HK-2 (cell line): ENCODE measurements at regions not wholly inside any gene's neighbourhood (a gene's known extent, or its start where the extent isn't known, plus 50 kb on each side); places are given as distances from the start of the nearest gene placed in this dataset.
"Not testable (repeated sequence)": the region's sequence is repeated elsewhere in the genome, so short reads cannot be mapped to it uniquely, and the experiment has no call there.

Experiments used
- DNase-seq: peaks from one replicate; pipeline ENCODE4 v3.0.0-alpha.2; 2018; ENCODE audit not compliant: unreplicated experiment

DNA sequence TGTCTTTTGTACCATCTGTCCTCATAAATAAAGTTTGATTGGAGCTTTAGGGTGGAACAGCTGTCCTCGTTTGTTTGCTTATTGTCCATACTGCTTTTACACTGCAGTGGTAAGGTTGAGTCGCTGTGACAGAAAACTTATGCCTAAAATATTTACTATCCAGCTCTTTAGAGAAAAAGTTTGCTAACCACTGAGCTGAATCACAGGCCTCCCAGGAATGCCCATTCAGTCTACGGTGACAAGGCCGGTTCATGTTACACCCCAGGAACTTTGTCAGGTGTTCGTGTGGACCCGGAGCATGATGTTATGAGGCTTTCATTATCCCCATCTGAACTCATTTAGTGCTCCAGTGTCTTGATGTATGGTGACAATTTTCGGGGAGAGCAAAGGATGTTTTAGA lies 401.1 kb downstream of the SAMD5 start:
- no peak for DNase-seq

DNA sequence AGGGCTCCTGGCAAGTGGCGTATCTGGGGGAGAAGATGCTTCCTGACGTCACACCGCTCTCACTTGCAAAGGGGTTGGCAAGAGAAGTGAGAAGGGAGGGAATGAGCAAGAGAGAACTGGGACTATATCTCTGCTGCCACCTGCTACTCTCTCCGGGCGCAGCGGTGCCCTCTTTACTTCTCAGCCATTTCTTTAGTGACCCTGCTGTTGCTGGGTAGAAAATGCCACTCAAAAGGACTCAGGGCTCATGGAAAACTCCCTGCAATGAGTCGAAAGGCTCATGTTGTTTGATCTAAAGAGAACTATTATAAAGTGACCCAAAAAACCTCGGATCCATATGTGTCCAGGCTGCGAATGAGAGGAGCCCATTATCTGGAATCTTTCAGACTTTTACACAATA lies 401.8 kb downstream of the SAMD5 start:
- no peak for DNase-seq

DNA sequence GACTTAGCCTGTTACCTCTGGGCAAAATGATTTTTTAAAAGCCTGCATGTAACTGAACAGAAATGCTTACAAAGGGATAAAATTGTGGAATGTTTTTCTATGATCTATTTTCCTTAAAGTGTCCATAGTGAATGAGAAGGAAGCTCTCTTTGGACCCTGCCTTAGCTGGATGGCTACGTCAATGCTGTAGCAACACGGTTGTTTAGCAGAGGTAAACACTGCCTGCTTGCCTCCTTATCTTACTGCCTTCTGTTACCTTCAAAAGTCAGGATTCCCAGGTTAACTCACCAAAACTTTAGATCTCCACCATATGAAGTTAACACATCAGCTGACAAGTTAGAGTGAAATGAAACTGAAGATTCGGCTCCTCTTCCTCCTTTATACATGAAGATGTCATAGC lies 402.6 kb downstream of the SAMD5 start:
- DNase-seq: no peak

DNA sequence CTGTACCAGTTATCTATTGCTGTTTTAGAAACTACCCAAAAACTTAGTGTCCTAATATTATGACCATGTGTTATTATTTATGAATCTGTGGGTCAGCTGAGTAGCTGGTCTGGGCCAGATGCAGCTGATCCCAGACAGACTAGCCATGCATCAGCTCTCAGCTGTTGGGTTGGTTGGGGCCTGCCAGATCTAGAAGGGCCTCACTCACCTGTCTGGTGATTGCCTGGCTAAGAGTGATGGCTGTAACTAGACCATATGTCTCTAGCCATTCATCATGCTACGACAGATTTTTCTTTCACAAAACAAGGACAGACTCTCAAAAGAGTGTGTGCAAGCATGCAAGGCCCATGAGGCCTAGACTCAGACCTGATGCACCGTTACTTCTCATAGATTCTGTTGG lies 403.2 kb downstream of the SAMD5 start:
- no peak for DNase-seq

DNA sequence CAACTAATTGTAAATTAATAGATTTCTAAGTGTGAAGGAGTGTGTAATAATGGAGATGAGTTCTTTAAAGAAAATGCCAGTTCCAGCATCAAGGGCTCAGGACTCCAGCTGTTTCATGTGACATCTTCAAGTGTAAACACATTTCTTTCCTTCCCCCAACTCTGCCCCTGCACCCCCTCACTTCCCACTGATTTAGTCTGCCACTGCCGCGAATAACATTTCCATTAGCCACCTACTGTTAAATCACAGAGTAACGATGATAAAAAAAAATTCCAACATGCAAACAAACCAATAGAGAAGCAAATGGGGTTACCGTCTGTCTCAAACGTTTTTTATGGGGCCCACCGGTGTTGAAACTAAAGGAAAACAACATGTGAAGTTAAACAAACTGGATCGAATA lies 414.3 kb downstream of the SAMD5 start:
- DNase-seq: no peak

DNA sequence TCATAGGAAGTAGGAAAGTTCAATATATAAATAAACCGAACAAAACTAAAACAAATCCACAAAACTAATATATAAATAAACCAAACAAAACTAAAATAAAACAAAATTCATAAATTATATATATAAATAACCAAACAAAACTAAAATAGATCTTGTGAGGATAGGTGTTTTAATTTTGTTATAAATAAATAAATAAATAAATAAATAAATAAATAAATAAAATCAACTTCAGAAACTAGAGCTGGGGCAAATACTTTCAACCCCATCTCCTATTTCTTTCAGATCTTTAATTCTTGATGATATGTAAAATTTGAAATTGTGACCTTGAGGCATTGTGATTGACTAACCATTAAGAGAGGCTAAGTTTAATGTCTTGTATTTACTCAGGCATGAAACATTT lies 416.1 kb downstream of the SAMD5 start:
- no peak for DNase-seq

DNA sequence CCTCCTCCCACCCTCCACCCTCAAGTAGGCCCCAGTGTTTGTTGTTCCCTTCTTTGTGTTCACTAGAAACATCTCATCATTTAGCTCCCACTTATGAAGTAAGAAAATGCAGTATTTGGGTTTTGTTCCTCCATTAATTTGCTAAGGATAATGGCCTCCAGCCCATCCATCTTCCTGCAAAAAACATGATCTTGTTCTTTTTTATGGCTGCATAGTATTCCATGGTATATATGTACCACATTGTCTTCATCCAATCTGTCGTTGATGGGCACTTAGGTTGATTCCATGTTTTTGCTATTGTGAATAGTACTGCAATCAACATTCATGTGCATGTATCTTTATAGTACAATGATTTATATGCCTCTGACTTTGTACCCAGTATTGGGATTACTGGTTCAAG lies 416.8 kb upstream of the SASH1 start:
- DNase-seq: no peak

DNA sequence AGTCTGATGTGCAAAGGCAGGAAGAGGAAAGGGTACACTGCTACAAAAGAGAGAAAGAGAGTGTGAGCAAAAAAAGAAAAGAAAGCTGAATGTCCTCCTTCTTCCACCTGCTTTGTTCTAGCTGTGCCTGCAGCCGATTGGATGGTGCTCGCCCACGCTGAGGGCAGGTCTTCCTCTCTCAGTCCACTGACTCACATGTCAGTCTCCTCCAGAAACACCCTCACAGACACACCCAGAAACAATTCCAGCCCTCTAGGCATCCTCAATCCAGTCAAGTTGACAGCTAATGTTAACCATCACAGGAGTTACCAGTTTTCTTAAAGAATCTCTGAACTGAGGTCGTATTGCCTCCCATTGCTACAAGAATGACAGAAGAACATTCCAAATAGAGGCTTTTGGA lies 411.9 kb upstream of the SASH1 start:
- no peak for DNase-seq

DNA sequence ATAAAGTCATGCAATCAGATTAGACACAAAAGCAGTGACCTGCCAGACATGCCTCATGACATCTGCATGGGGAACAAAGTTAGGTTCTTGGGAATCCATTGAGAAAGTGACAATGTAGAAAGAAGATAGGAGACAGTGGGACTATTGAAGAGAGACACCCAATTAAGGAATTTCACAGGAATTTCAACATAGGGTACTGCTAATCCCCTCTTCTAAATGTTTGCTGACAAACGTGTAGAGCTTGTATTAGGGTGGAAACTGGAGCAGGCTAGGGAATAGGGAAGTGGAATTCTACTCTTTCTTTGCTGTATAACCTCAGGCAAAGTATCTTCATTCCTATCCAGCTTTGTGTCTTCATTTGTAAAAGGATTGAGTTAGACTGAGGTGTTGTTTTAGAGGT lies 409.4 kb upstream of the SASH1 start:
- no peak for DNase-seq

DNA sequence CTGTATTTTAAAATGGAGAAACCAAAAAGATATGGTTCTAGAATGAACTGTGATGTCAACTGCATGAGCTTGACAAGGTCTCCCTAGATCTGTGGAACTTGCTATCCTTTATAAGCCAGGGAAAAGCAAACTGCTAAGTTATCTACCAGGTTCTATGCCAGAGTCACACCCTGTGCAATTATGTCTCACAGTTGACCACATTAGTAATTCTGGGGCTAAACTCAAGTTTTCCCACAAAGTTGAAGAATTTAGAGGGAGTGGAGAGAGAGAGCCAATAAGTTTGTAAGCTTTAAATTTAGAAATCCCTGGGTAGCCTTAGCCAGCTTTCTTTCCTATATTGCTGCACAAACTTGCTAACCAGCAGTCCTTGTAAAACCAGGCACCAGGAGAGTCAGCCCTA lies 407.0 kb upstream of the SASH1 start:
- DNase-seq: no peak

DNA sequence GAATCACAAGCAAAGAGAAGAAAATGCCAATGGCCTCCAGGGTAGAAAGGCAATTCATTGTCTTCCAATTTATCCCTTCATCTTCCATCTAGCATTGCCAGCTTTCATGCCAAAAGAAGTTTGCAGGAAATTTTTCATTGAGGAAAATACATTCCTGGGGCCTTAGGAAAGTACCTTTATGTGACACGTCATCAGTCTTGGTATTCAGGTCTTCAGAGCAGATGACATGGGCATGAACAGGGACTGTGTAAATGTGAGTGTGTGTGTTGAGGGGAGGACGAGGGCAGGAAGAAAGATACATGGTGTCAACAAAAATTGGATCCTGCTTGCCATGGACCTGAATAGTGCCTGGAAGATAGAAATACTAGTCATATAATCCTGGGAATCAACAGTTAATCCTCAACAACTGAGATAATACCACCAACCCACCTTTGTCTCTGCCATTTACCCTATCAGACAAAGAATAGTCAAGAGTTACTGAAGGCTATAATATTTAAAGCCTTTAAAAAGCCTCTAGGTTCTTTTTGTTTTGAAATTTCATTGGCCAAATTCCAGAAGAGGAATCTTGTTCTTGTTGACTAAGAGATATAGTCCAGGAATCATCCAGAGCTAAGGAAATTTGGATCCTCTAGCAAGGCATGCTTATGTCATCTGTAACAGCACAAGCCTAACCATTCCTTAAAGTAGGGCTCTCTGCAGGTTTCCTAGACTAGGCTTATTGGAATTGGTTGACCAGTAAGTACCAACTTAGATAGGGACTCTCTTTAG lies 405.8 kb upstream of the SASH1 start:
- no peak for DNase-seq

DNA sequence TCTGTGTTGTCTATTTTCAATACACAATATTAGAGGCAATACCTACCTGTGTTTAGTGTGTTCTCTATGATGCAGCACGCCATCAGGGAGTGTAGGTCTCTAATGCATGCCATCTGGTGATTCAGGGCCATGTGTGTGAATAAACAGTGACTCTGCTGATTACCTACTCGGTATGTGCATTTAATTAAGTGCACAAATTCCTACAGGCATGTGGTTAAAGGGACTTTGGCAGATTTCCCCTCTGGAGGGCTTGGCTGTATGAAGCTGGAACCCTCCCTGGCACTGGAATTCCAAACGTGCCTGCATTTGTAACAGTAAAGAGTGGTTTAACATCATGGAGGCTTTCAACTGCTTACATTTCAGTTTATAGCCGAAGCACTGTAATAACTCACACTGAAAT lies 401.5 kb upstream of the SASH1 start:
- DNase-seq: no peak

DNA sequence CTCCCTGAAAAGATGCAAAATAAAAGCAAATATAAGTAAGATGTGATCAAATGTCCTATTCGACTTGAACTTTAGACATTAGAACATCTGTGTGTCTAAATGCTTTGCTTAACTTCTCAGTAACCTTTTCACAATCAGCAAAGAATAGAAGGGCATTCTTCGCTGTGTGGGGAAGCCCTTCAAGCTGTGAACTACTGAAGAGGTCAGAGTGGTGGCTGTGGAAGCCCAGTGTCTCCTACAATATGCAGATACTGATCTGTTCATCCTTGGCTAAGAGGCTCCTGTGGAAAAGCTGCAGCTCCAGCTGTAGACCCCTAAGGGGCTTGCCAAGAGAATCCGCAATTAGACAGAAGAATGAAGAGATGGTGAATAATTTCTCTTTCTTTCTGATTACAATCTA lies 400.3 kb upstream of the SASH1 start:
- no peak for DNase-seq

DNA sequence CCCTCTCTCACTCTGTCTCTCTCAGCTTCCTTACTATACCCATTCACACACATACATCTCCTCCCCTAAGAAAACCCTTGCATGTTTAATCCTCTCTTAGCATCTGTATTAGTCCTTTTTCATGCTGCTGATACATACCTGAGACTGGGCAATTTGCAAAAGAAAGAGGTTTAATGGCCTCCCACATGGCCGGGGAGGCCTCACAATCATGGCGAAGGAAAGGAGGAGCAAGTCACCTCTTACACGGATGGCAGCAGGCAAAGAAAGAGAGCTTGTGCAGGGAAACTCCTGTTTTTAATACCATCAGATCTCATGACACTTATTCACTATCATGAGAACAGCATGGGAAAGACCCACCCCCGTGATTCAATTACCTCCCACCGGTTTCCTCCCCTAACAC lies 398.5 kb upstream of the SASH1 start:
- DNase-seq: no peak

DNA sequence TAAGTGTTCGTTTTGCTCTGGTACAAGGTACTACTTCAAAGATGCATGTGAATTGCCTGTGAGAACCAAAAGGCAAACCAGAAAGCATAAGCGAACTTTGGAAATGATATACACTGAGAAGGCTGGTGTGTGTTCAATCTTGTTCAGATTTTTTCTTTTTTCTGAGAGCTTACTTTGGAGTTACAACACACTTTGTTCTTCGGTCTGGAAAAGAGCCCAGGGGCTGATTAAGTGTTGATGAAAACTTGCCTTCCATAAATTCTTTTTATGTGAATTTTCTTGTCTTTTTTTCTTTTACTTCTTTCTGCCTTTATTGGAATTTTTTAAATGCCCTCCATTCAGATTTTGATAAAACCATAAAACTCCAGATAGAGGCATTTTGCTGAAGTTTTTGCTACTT lies 395.1 kb upstream of the SASH1 start:
- no peak for DNase-seq

DNA sequence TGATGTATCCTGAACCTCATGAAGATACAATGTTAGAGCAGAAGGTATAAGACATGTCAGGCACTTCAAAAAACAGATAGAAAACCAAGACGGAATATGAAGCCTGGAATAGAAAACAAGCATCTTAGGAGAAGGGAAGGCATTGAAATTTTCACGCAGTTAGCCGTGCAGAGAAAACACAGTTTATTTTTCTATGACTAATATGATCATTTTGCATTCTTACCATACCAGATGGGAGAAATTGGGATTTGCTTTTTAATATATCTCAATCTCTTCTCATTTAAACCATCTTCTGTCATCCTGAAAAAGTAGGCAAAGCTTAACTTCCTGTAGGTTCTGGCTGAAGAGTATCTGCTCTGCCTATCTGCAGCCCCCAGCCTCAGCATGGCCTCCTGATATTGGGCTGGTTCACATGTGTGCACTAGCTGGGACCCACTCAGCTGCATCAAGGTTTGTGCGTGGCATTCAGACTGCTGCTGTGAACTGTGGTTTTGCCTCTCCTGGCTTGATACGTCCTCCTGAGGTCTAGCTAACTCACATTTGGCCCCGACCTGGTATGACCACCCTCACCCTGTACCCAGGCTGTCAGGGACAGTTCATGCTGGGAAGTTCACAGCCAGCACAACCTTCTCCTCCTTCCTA lies 392.5 kb upstream of the SASH1 start:
- DNase-seq: no peak

DNA sequence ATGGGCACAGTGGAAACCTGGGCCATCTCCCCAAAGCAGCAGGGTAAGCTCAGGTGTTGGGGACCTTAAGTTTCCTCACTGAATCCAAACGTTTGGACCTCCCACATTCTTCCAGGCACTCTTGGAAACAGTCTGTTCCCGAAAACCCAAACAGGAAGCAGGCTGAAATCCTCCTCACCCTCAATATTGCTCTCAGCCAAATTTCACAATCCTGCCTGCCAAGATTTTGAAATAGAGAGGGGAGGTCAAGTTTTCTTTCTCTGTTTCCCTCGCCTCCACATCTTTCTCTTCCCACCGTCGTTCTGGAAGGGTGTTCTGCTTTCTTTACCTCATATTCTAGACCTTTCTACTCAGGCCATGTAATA lies 392.0 kb upstream of the SASH1 start:
- DNase-seq: no peak

DNA sequence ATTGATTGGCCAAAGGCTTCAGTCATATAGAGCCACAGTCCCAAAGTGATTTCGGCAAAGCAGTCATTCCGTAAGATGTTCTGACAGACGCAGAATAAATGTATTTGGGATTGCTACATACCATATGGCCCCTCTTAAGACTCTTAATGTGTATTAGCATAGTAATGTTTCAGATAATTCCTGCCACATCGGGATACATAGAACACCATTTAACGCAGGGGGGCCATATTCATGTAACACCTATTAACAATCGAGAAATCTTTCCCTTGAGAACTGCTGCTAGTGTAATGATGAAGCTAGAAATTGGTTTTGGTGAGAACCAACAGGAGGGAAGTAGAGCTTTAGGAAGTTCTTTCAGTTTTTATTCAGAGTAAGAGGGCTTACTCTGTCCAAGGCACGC lies 390.9 kb upstream of the SASH1 start:
- DNase-seq: no peak

DNA sequence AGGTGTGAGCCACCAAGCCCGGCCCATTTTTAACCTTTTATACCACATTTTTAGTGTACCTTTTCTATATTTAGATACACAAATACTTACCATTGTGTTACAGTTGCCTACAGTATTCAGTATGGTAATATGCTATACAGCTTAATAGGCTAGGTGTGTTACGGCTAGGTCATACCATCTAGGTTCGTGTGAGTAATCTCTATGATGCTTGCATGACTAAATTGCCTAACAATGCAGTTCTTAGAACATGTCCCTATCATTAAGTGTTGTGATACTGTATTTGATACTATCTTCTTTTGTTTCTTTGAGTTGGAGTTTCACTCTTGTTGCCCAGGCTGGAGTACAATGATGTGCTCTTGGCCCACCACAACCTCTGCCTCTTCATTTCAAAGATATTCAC lies 387.7 kb upstream of the SASH1 start:
- DNase-seq: no peak

DNA sequence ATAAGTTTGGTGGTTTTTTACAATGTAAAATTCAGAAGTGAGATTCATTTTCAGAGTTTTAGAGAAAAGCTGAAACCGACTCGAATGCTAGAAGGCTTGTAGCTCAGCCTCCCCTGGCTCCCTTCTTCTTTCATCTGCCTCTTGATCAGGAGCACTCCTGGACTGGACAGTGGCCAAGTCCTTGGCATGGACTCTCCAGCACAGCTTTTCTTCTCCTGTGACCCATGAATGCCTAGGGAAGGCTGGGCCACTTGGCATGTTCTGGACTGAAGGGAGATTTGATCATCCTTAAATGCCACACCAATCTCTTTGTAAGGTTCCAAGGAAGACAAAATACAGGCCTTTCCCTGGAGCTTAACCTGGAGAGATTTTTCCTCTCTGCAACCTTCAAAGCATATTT lies 384.0 kb upstream of the SASH1 start:
- no peak for DNase-seq

DNA sequence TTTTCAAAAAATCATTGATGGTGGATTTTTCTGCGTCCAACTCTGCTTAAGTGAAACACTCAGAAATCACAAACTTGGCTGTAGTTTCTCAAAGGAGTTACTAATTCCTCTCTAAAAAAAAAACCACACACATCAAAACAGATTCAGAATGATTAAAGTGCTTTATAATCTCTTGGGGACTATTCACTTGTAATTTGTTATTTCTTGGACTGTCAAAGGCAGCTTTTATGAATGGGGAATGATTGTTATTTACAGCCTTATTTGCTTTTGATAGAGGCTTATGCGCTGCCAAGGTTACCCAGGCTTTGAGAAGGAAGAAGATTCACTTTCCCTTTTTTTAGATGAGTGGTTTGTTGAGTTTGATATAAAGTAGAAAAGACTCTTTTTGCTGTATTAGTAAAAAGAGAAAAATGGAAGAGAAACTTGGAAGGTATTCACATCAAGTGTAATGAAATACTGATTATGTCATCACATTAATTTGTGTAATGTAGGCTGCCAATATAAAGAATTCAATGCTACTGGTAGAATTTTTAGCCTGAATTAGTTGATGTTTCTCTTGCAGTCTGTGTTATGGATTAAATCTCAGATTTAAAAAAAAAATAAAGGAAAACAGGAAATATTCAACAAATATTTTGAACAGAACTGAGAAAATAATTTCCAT lies 381.0 kb upstream of the SASH1 start:
- no peak for DNase-seq

DNA sequence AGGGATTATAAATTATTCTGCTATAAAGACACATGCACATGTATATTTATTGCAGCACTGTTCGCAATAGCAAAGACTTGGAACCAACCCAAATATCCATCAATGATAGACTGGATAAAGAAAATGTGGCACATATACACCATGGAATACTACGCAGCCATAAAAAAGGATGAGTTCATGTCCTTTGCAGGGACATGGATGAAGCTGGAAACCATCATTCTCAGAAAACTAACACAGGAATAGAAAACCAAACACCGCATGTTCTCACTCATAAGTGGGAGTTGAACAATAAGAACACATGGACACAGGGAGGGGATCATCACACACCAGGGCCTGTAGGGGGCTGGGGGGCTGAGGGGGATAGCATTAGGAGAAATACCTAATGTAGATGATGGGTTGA lies 377.2 kb upstream of the SASH1 start:
- not testable (repeated sequence) for DNase-seq

DNA sequence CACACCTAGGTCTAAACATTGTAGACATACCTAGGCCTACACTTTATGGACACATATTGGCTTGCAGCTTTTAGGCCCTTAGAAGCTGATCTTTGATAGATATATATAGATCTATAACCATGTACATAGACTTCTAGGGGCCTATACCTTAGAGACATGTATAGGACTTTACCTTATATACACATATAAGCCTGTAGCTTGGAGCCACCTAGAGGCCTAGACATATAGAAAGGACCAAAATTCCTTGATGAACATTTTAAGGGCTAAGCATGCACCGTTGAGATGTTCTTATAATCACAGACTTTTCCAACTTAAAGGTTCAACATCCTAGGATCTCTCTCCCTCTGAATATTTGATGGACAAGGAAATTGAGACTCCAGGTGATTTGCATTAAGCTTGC lies 371.7 kb upstream of the SASH1 start:
- no peak for DNase-seq

DNA sequence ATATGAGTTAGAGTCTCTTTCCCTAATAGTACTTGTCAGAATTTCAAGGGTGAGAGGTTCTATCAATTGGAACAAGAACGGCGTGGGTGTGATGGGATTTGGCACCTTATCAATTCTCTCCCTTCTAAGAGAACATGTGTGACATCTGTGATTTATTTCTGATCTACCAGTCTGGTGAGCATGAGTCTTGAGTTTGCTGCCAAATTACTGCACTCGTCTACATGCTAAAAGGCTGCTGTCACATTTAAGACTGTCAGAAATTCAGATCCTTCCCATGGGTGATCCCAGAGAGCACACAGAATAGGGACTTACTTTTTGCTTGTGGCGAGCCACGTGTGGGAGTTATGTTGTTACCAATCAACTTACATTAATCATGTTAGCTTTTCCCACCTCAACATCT lies 370.2 kb upstream of the SASH1 start:
- DNase-seq: no peak
